ENCODE measurements at regions not wholly inside any gene's neighbourhood (a gene's known extent, or its start where the extent isn't known, plus 50 kb on each side); places are given as distances from the start of the nearest gene placed in this dataset.
"Not testable (repeated sequence)": the region's sequence is repeated elsewhere in the genome, so short reads cannot be mapped to it uniquely, and the experiment has no call there.

DNA sequence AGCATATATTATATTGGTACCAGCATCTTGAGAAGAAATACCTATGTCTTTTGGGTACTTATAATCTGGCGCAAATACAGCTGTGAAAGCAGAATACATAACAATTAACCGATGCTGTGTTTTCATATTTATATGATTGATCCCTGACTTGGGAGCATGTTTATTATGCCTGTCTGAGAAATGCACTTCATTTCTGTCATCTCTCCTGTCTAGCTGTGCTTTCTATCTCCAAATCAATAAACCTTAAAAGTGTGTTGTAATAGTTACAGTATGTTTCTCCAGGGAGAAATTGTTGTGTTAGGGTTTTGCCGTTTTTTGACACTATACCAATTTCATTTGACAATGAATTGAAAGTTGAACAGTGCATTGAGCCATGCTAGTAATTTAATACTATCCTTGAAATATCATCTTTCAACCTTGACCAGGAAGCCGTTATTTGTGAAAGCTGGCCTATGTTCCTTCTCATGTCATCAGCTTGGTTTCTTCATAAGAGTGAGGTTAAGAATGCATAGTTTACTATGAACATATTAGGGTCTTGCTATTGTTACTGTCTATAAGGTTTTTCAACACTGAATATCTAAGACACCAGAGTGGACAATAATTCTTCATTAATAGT, 206.2 kb upstream of the PCDH18 start:
- no peak for DNase-seq

DNA sequence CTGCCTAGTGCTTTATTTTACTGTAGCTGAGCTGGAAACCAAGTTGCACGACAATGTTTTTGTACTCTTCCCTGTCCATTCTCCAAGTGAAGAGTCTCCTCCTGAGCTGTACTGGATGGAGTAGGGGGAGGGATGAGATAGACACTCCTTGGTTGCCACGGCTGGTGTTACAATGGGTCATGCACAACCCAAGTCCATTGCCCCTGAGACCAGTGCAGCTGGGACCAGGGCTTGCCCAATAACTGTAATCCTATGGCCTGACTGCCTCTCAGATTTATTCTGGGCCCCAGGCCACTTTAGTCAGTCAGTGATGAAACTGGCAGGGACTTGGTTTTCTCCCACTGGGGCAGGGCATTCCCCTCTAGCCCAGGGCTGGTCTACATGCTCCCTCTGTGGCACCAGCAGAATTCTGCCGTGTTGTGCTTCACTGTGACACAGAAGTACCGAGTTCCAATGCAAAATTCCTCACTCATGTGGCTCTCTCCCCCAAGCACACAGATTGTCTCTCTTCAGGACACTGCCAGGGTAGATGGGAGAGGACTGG, 203.3 kb upstream of the PCDH18 start:
- DNase-seq, result no peak

DNA sequence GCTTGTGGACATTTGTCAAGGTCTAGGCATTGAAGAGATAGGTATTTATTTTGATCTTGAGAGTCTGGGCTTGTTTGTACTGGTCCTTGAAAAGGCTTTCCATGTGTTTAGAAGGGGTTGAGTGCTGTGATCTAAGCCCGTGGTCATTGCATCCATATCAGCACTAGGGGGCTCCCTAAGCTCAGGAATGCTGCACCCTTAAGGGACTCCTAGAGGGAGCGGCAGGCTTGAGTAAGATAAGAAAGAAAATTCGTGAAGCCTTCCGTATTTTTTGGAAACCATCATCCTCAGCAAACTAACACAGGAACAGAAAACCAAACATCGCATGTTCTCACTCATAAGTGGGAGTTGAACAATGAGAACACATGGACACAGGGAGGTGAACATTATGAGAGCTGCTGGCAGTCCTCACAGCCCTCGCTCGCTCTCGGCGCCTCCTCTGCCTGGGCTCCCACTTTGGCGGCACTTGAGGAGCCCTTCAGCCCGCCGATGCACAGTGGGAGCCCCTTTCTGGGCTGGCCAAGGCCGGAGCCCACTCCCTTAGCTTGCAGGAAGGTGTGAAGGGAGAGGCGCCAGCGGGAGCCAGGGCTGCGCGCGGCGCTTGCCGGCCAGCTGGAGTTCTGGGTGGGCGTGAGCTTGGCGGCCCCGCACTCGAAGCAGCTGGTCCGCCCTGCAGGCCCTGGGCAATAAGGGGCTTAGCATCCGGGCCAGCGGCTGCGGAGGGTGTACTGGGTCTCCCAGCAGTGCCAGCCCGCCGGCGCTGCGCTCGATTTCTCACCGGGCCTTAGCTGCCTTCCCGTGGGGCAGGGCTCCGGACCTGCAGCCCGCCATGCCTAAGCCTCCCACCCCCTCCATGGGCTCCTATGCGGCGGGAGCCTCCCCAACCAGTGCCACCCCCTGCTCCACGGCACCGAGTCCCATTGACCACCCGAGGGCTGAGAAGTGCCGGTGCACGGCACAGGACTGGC, 201.2 kb upstream of the PCDH18 start:
- not testable (repeated sequence) for DNase-seq

DNA sequence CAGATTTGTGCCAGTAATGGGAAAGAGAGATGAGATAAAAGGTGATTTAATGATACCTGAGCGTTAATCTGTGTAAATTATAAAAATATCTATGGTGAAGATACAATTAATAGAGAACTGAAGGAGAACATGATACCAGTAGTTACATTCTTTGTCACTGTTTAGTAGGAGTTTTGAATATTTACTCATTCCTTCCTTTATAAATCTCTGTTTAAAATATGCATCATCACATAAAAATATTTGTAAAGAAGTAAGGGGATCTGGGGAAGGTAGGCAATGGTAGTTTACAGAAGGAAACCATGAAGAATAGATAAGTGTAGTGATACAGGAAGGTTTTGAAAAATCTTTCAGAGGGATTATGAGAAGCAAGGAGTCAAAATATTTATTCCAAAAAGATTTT, 190.6 kb upstream of the PCDH18 start:
- DNase-seq, result no peak

DNA sequence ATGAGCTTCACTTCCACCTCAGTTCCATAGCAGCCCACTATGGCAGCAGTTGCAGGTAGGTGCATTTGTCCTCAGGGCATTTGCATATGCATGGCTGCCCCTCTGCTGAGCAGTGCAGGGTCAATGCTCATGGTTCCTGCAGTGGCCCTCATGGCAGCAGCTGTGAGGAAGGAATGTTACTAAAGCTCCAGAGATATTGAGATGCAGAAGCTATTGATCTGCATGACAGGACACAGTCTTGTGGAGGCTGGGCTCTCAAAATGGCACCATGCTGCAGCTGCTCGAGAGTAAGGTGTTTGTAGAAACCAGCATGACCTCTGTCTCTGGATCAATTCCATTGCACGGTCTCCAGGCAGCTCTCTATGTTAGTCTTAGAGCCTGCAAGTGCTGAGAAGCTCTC, 179.2 kb upstream of the PCDH18 start:
- no peak for DNase-seq

DNA sequence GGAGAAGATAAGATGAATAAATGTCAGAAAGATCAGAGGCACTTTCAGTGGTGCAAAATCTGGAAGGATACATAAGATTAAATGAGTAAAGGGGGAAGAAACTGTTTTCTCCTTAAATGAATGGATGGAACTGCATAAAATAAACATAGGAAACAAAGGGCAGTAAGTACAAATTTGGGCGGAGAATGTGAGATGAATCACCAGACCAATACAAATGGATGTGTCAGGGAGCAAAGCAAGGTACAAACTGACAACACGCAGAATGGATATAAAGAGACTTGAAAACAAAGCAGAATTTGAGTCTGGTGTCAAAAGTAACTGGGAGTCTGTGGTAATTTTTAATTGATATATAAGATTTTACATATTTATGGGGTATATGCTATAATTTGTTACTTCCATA, 175.3 kb upstream of the PCDH18 start:
- no peak for DNase-seq

DNA sequence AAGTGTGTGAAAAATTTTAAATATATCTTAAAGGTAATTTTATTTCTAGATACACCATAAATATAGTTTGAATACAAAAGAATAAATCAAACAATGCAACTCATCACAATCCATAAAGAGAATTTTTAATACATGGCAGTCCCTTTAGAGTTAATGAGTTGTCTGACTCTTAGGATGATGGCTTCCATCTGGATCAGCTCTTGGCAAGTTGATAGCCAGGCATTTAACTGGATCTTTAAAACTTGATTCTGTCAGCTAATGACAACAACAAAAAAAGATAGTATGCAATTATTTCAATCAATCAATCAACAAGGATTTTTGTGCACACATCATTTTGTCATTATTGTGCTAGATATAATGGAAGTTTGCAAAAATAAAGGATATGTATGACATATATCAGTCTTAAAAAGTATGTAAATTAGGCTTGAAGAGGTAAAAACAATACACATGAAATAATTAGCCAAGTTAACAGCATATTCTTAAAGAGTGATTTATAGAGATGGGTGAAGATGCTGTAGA, 174.9 kb upstream of the PCDH18 start:
- peak; percentile 17 for DNase-seq

DNA sequence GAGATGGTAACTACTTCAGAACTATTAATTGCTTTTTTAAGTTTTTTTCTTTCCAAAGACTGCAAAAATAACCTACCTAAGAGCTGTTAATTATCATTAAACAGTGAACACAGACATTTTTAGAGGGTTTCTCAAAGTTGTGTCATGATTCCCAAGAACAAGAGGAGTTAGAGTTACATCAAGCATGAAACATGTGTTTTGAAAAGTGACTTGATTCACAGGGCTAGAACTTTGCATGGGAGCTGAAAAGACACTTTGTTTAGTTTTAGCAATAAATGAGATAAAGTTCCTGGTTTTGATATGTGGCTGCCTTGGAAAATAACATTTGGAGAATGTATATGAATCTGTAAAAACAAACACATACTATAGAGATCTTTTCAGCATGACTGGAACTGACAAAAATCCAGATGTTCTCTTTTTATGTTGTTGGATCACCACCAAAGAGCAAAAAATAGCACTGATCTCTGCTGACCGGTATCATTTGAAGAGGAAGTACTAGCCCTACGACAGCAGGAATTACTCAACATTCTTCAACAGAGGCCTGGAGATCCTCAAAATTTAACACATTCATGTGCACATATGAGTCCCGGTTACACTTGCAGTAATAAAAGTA, 173.0 kb upstream of the PCDH18 start:
- peak; percentile 89 for DNase-seq

DNA sequence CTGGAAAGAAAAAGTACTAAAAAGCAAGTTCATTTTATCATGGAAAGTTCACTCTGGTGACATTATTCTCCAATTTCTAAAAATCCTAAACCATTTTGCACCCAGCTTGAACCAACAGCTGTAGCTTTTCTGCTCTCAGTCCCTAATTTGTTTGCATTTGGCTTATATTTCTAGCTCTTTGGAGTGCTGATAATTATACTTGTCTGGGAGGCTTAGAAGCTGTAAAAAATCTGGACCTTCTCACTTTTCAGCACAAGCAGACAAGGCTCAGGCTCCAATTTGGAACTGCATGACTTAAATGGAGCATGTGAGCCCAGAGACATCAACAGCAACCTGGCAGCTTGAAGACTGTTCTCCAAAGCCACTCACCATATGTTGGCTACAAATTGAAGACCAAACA, 170.9 kb upstream of the PCDH18 start:
- DNase-seq, result peak; percentile 86

DNA sequence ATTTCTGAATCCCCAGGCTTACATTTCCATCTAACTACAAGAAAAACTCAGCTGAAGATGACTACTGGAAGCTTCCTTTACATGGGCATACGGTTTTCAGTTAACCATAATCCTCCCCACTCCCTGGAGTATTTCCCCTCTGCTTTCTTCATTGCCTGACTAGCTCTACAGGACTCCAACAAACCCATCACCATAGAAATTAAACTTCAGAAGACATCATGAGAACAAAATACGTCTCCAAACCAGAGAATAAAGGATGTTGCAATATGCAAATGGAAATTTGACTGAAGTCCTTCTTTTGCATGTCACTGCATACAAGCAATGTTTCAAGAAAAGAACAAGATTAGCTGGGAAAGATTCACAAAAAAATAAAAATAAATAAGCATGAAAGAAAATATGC, 170.2 kb upstream of the PCDH18 start:
- DNase-seq, result peak; percentile 19

DNA sequence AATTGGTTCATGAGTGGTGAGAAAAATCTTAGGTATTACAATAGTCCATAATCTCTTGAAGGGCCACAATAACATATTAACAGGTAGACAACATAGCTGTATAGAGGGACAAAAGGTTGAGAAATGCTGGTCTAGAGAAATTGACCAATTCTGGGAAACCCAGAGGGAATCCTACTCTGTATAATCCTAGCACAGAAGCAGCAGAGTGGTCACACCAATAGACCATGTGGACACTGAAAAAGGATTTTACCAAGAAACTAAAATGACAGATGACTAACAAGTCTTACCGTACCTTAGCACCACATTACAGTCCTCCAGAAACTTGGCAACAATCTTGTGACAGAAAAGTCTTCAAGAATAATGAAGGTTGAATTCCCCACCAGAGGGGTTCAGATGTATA, 169.1 kb upstream of the PCDH18 start:
- no peak for DNase-seq

DNA sequence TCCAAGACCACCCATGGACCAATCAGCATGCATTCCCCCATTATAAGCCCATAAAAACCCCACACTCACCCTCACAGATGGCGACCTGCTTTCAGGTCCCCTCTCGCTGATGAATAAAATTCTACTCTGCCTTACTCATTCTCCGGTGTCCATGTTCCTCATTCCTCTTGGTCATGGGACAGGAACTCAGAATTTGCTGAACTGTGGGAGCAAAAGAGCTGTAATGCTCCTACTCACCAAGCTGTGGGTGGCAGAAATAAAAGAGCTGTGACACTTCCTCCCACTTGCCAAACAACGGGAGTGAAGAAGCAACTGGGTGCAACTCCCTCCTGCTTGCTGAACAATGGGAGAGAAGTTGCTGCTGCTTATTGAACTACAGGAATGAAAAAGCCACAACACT, 168.5 kb upstream of the PCDH18 start:
- DNase-seq, result no peak

DNA sequence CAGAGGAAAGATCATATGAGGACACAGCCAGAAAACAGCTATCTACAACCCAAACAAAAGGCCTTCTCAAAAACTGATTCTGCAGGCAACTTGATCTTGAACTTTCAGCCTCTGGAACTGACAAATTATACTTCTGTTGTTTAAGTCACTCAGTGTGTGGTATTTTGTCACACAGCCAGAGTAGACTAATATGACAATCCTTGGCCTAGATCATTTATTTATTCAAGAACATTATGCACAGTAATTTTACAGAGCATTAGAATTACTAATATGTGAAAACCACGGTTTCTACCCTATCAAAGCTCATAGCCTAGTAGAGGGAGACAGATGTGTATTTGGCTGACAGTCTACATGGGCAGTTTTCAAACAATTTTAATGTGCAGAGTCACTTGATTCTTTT, 167.8 kb upstream of the PCDH18 start:
- peak; percentile 88 for DNase-seq

DNA sequence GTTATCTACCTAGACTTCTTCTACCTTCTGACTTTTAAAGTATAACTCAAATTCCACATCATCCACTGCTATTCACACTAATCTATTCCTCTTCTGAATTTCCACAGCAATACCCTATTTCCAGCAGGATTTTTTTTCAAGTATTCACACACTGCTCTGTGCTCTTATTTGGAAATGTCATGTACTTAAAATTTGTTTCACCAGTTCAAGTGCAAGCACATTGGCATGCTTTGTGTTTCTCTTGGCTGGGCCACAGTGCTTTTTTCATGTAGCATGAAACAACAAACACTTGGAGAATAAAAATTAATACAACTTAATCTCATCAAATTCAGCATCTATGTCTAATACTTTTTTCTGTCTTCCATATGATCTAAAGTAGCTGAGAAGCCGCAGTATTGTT, 161.8 kb upstream of the PCDH18 start:
- DNase-seq, result peak; percentile 37

DNA sequence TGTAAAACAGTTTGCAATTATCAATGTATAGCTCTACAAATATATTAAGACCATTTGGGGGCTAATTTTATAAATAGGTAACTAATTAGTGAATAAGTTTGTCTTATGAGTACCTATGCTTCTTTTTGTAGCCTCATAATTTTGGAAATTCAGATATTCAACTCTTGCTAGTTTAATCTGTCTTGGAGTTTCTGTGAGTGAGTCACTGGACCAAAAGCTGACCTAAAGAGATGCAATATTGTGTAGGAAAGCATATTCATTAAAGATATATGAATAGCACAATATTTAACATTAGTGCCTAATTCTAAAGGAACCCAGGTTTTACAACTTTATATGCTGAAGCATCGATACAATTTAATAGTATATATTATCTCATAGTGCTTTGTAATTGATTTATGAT, 161.3 kb upstream of the PCDH18 start:
- no peak for DNase-seq

DNA sequence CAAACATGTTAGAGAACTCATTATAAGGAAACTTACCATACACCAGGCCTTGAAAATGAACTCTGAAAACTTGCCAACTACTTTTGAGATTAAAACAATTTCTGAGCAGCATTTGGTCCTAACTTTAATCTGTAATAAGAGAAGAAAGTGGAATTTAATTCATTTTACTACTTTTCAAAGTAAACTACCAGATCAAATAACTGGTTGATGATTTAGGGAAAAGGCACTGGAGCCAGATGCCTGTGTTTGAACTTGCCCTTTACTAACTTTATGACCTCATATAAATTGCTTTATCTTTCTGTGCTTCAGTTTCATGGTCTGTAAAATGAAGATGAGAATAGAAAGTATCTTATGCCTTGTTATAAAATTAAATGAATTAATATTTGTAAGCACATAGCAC, 159.9 kb upstream of the PCDH18 start:
- no peak for DNase-seq

DNA sequence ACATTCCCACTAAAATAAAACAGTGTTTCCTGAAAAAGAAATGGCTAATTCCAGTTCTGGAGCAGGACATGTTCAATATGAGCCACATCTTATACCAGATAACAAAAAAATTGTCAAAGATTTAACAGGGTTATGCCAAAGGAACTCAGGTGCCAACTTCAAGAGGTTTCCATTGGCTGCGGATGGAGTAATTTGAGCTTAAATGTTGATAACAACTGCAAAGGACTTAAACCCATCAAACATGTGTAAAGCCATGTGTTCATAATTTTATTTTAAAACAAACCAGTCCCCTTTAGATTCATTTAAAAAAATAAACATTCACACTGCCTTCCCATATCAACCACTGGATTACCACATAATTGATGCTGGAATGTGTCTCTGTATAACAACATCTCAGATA, 156.4 kb upstream of the PCDH18 start:
- DNase-seq, result no peak

DNA sequence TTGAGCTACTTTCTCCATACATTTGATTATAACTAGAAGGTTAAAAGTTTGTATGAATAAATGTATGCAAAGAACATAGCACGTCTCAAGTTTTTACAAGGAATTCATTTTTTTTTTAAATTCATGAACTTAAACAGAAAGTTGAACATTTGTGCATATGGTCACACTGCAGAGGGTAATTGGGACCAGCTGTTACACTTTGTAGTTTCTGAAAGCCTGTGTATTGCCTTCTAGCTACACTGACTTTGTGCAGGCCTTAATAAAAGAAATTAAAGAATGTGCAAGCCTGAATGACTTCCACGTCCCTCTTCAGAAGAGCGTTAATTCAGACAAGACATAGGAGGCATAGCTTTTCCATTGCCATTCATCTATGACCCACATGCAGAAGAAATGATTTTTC, 153.1 kb upstream of the PCDH18 start:
- DNase-seq, result peak; percentile 87

DNA sequence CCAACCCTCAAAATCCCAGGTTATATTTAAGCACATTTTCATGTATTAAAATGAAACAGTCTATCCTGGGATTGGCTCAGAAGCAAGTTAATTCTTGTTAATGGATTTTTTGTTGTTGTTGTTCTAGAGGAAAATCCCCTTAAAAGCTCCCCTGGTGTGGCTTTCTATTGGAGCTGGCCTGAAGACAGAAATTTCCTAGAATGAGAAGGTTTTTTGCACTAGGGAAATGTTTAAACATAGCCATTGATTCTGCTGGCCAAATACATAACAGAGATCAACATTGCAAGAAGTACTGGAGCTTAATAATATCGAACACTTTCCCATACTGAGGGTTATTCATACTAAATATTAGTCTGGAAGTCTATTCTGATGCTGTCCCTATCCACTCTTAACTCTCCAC, 148.8 kb upstream of the PCDH18 start:
- peak; percentile 28 for DNase-seq

DNA sequence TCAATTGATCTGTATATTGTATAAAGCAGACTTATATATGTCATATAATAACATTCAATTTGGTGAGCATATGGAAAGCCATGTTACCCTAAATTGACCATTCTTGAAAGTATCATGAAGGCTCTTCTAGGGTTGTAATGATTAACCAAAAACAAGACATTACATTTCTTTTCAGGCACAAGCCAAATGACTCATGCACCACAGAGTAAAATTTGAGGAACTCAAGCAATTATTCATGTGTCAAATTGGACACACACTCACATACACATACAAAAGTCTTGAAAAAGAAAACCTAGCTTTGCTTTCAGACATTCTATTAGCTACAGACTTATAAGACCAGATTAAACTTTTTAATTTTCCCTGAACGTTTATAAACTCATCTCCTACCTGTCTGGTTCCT, 146.5 kb upstream of the PCDH18 start:
- DNase-seq, result no peak

DNA sequence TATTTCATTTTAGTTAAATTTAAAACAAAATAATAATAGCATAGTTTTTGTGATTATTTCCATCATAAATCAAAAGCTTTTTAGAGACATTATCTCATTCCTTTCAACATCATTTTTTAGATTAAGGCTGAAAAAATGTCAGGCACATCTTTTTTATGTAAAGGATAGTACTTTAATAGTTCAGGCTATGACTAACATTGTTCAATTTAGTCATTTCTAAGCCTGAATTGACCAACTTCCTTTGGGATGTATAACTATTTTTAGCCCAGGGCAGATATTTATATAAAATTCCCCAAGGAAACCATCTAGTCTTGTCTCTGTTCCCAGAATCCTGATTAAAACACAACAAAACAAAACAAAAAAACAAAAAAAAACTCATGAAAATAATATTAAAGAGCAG, 145.6 kb upstream of the PCDH18 start:
- DNase-seq, result no peak

DNA sequence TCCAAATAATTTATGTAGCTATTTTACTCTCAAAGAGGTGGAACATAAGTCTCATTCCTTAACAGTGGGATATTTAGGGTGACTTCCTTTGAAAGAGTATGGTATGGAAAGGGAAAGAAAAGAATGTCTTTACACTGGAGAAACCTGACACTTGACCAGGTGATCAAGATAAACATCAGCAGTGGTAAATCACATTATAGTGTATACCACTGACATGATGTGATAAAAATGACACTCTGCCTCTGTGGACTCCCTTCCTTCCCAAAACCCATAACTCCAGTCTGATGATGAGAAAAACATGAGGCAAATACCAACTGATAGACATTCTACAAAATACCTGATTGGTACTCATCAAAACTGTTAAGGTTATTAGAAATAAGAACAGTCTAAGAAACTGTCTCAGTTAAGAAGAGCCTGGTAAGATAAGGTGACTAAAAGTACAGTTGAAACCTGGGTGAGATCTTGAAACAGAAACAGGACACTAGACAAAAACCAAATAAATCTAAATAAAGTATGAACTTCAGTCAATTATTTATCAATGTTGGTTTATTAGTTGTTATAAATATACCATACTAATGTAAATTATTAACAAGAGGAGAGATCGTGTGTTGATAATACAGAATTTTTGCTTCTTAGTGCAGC, 144.2 kb upstream of the PCDH18 start:
- DNase-seq, result no peak
